CD4-positive, CD25-positive, alpha-beta regulatory T cell (primary cell): ENCODE measurements at regions not wholly inside any gene's neighbourhood (a gene's known extent, or its start where the extent isn't known, plus 50 kb on each side); places are given as distances from the start of the nearest gene placed in this dataset.
"Not testable (repeated sequence)": the region's sequence is repeated elsewhere in the genome, so short reads cannot be mapped to it uniquely, and the experiment has no call there.

Experiments used
- ATAC-seq, 2 donors: fragments of 150-1000 bp; cut with Tn5 transposase; one replicate each; pipeline ENCODE4 v1.10.0; 2021; ENCODE audit warnings: low read depth in 2 of 2, moderate number of reproducible peaks in 2 of 2, moderate library complexity in 1 of 2
- DNase-seq, 3 donors: peaks; one replicate each; pipeline versions ENCODE4 v3.0.0 to v3.0.0-alpha.2; 2012 to 2022; ENCODE audit warnings: mixed read lengths in 1 of 3
- H3K27ac ChIP-seq: one replicate; pipeline ENCODE4 v1.7.0; 2013; ENCODE audit warnings: mild to moderate bottlenecking, low read length; ENCODE audit not compliant: insufficient read depth, poor library complexity, severe bottlenecking
- H3K27me3 ChIP-seq: one replicate; pipeline ENCODE4 v1.7.0; 2013; ENCODE audit warnings: low read length; ENCODE audit not compliant: control insufficient read depth, insufficient read depth
- H3K36me3 ChIP-seq: one replicate; pipeline ENCODE4 v1.7.0; 2013; ENCODE audit warnings: mild to moderate bottlenecking, low read length, moderate library complexity; ENCODE audit not compliant: control insufficient read depth, insufficient read depth
- H3K4me1 ChIP-seq: 2 replicates; pipeline ENCODE4 v1.7.0; 2013; ENCODE audit warnings: mild to moderate bottlenecking, low read length; ENCODE audit not compliant: insufficient read depth, control insufficient read depth, poor library complexity, severe bottlenecking
- H3K4me3 ChIP-seq: one replicate; pipeline ENCODE4 v1.7.0; 2013; ENCODE audit warnings: low read depth, mild to moderate bottlenecking, low read length, moderate library complexity
- H3K9me3 ChIP-seq, 2 experiments: 1 replicate in 1 of 2; 2 replicates in 1 of 2; pipeline ENCODE4 v1.7.0; 2013; ENCODE audit warnings: low read length in 2 of 2, mild to moderate bottlenecking in 1 of 2, moderate library complexity in 1 of 2; ENCODE audit not compliant: control insufficient read depth in 2 of 2
- H3K27ac Mint-ChIP-seq, 3 donors: one replicate each; pipeline ENCODE4 v1.8.0; 2020 to 2022; ENCODE audit warnings: mild to moderate bottlenecking in 3 of 3, mixed read lengths in 3 of 3, moderate library complexity in 2 of 3
- H3K27me3 Mint-ChIP-seq: one replicate; pipeline ENCODE4 v1.8.0; 2022; ENCODE audit warnings: mild to moderate bottlenecking, mixed read lengths
- H3K36me3 Mint-ChIP-seq: one replicate; pipeline ENCODE4 v1.8.0; 2020; ENCODE audit warnings: mixed read lengths
- H3K4me1 Mint-ChIP-seq, 4 donors: one replicate each; pipeline ENCODE4 v1.8.0; 2020 to 2022; ENCODE audit warnings: mixed read lengths in 4 of 4, mild to moderate bottlenecking in 1 of 4
- H3K4me3 Mint-ChIP-seq, 4 donors: one replicate each; pipeline ENCODE4 v1.8.0; 2020 to 2022; ENCODE audit warnings: mild to moderate bottlenecking in 4 of 4, mixed read lengths in 4 of 4, moderate library complexity in 3 of 4
- H3K9me3 Mint-ChIP-seq, 7 donors: one replicate each; pipeline ENCODE4 v1.8.0; 2020 to 2022; ENCODE audit warnings: mixed read lengths in 7 of 7, mild to moderate bottlenecking in 3 of 7, moderate library complexity in 2 of 7

DNA sequence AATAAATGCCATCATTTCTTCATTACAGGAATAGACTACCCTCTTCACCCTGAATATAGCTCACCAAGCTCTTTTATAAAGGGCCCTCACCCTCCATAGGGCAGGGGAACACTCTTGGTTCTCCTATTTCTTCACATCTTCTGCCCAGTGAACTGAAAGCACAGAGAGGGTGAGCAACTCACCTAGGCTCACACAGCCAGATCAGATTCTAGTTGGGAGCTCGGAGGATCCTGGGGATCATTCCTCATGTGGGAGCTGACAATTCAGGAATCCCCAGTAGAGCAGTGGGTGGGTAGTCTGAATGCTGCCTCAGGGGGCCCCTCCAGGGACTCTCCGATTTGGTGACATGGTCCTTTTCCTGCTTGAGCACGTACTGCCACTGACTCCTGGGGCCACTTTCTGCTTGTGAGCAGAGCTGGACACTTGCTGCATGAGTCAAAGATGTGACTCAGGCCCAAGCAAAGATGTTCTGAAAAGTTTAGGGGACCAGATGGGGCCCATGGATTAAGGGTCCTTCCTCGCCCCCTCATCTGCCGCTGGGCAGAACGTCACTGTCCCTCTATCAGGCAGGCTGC is 63.7 kb upstream of the WNT4 start:
- Mint-ChIP-seq H3K4me3 (no peak overlapping the region), H3K9me3 (peaks cover 0 to 6% (median 0%) of the 10 kb centered on the region in 7 donors), H3K27me3 (peaks cover 47% of the 10 kb centered on the region), H3K27ac (no peak overlapping the region), H3K36me3 (no peaks in the 10 kb centered on the region), H3K4me1 (peaks cover 0 to 2% (median 0%) of the 10 kb centered on the region in 4 donors)
- Histone ChIP-seq H3K4me3 (no peak overlapping the region), H3K9me3 (no peaks in the 10 kb centered on the region), H3K27me3 (no peaks in the 10 kb centered on the region), H3K4me1 (no peaks in the 10 kb centered on the region), H3K27ac (no peak overlapping the region), H3K36me3 (no peaks in the 10 kb centered on the region)
- no peak for ATAC-seq
- no peak for DNase-seq

DNA sequence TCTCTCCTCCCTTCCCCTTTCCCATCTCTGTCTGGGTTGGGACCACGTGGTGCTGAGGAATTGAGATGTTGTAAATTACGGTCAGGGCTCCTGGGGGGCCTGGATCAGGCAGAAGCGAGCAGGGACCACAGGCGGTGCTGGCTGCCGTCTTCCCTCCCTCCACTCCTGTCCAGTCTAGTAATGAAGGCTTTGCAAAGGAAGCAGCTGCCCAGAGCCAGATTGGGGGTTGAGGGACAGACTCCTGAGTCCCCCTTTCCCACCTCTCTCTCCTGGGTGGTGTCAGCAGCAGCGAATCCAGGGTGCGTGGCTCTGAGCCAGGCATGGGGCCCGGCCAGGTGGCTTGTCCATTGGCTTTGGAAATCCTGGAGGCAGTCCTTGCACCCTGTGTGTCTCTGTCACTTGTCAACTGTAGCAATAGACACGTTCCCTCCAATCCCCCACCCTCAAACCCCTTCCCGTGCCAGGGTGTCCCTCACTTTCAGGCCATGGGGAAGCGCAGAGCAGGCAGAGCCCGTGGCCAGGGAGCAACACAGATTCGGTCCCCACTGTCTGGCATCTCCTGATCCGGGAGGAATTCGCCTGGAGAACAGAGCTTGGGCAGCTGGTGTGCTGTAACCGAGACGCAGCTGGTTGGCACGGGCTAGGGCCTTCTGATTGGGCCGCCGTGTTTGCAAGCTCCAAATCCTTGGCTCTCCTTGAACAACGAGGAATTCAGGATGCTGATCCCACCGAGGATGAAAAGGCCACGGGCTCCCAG is 64.8 kb upstream of the WNT4 start:
- H3K36me3 ChIP-seq = no peaks in the 10 kb centered on the region
- peaks cover 0 to 6% (median 0%) of the 10 kb centered on the region in 7 donors for H3K9me3 Mint-ChIP-seq
- no peaks in the 10 kb centered on the region for H3K36me3 Mint-ChIP-seq
- H3K4me3 ChIP-seq = no peak overlapping the region
- no peaks in the 10 kb centered on the region for H3K27me3 ChIP-seq
- H3K27ac ChIP-seq = no peak overlapping the region
- H3K4me1 Mint-ChIP-seq = peaks cover 0 to 2% (median 0%) of the 10 kb centered on the region in 4 donors
- no peaks in the 10 kb centered on the region for H3K4me1 ChIP-seq
- peaks cover 57% of the 10 kb centered on the region for H3K27me3 Mint-ChIP-seq
- no peak overlapping the region for H3K27ac Mint-ChIP-seq
- no peak for DNase-seq
- no peak overlapping the region for H3K4me3 Mint-ChIP-seq
- H3K9me3 ChIP-seq = no peaks in the 10 kb centered on the region
- no peak for ATAC-seq

DNA sequence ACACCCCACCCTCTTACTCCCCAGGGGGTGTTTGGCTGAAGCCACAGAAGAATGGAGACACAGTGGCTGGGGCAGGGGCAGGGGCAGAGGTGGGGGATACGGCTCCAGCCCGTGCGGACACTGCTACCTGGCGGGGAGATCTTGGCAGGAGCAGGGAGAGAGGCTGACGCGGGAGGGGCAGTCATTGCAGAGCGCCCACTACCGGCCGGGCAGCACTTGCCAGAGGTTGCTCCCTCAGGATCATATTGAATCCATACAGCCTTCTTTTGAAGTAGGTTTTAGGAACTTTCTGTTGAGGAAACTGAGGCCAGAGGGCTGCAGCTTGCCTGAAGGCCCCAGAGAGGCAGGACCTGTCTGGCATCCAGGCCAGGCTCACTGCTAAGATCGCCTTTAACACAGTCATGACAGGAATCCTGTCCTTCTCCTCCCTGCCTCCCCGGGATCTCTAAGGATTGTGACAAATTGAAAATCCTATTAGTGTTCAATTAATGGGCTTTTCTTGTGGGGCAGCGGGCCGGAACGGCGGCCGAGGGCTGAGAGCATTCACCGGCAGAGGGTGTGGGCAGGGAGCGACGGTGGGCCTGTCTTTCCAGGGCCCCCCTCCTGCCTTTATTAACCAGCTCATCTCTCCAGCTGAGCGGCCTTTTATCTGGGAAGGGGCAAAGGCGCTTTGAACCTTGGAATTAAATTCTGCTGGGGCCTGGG is 65.5 kb upstream of the WNT4 start:
- DNase-seq = no peak
- peaks cover 0 to 2% (median 0%) of the 10 kb centered on the region in 4 donors for H3K4me1 Mint-ChIP-seq
- Histone ChIP-seq H3K4me3 (no peak overlapping the region), H3K36me3 (no peaks in the 10 kb centered on the region), H3K27me3 (no peaks in the 10 kb centered on the region), H3K27ac (no peak overlapping the region), H3K9me3 (no peaks in the 10 kb centered on the region), H3K4me1 (no peaks in the 10 kb centered on the region)
- peaks cover 0 to 6% (median 0%) of the 10 kb centered on the region in 7 donors for H3K9me3 Mint-ChIP-seq
- no peak for ATAC-seq
- no peak overlapping the region for H3K27ac Mint-ChIP-seq
- peaks cover 53% of the 10 kb centered on the region for H3K27me3 Mint-ChIP-seq
- no peaks in the 10 kb centered on the region for H3K36me3 Mint-ChIP-seq
- no peak overlapping the region for H3K4me3 Mint-ChIP-seq

DNA sequence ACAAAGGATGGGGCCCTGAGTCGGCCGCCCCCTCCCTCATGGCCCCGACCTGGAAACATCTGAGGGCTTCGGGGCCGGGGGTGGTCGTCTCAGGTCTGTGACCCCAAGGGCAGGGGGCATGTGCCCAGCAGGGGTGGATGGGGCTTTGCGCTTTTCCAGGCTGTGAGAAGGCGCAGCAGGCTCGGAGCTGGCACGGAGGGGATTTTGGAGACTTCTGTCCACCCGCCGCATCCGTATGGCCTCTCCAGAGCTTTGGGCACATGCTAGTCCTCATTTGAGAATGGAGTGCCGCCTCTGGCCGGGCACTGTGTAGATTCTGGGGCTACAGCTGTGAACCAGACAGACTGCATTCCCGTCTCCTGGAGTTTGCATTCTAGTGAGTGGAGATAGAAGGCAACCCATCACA is 66.1 kb upstream of the WNT4 start:
- H3K27ac Mint-ChIP-seq = no peak overlapping the region
- Histone ChIP-seq H3K4me1 (no peaks in the 10 kb centered on the region), H3K27ac (no peak overlapping the region), H3K4me3 (no peak overlapping the region), H3K27me3 (no peaks in the 10 kb centered on the region), H3K36me3 (no peaks in the 10 kb centered on the region), H3K9me3 (no peaks in the 10 kb centered on the region)
- no peak overlapping the region for H3K4me3 Mint-ChIP-seq
- ATAC-seq = no peak
- DNase-seq = no peak
- peaks cover 0 to 2% (median 0%) of the 10 kb centered on the region in 7 donors for H3K9me3 Mint-ChIP-seq
- H3K36me3 Mint-ChIP-seq = no peaks in the 10 kb centered on the region
- H3K27me3 Mint-ChIP-seq = peaks cover 58% of the 10 kb centered on the region
- H3K4me1 Mint-ChIP-seq = peaks cover 0 to 2% (median 0%) of the 10 kb centered on the region in 4 donors

DNA sequence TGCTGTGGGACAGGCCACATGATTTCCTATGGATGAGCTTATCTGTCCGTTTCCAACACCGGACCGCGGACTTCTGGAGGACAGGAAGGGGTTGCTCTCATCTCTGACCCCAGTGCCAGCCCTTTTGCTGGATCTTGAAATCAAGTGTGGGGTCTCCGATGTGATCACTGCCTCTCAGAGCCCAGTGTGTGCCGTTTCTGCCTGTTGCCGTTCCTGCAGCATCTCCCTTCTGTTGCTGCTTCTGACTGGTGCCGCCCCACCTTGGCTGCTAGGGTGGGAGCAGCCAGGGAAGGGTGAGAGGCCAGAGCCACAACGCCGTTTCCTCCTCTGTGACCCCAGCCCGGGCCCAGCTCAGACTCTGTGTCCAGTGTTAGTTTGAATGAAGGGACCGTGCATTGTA is 67.3 kb upstream of the WNT4 start:
- Histone ChIP-seq H3K27ac (no peak overlapping the region), H3K4me3 (no peak overlapping the region), H3K27me3 (no peaks in the 10 kb centered on the region), H3K9me3 (no peaks in the 10 kb centered on the region), H3K4me1 (no peaks in the 10 kb centered on the region), H3K36me3 (no peaks in the 10 kb centered on the region)
- H3K27me3 Mint-ChIP-seq = peaks cover 68% of the 10 kb centered on the region
- H3K4me3 Mint-ChIP-seq = no peak overlapping the region
- no peaks in the 10 kb centered on the region for H3K36me3 Mint-ChIP-seq
- H3K4me1 Mint-ChIP-seq = peaks cover 0 to 2% (median 0%) of the 10 kb centered on the region in 4 donors
- no peak overlapping the region for H3K27ac Mint-ChIP-seq
- DNase-seq (no peak), ATAC-seq (no peak)
- peaks cover 0 to 2% (median 0%) of the 10 kb centered on the region in 7 donors for H3K9me3 Mint-ChIP-seq

DNA sequence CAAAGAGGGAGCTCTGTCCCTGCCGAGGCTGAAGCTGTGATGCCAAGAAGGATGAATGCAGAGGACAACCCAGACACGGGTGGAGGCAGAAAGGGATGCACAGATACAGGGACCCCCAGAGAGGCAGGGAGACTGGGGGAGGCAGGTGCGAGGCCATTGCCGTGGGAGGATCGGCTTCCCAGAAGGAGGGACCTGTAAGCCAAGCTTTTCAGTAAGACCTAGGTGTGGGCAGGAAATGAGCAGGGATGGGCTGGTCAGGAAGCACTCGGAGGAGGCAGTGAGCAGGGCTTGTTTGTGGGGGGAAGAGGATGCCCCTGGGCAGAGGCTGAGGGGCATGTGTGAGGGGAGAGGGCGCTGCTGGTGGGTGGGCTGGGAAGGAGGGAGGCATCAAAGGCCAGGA is 67.7 kb upstream of the WNT4 start:
- H3K9me3 ChIP-seq = no peaks in the 10 kb centered on the region
- Mint-ChIP-seq H3K4me3 (no peak overlapping the region), H3K27ac (no peak overlapping the region), H3K27me3 (peaks cover 72% of the 10 kb centered on the region), H3K4me1 (peaks cover 0 to 2% (median 0%) of the 10 kb centered on the region in 4 donors), H3K36me3 (no peaks in the 10 kb centered on the region), H3K9me3 (peaks cover 0 to 2% (median 0%) of the 10 kb centered on the region in 7 donors)
- no peak overlapping the region for H3K4me3 ChIP-seq
- DNase-seq (no peak), ATAC-seq (no peak)
- H3K36me3 ChIP-seq = no peaks in the 10 kb centered on the region
- H3K27me3 ChIP-seq = no peaks in the 10 kb centered on the region
- H3K4me1 ChIP-seq = no peaks in the 10 kb centered on the region
- H3K27ac ChIP-seq = no peak overlapping the region

DNA sequence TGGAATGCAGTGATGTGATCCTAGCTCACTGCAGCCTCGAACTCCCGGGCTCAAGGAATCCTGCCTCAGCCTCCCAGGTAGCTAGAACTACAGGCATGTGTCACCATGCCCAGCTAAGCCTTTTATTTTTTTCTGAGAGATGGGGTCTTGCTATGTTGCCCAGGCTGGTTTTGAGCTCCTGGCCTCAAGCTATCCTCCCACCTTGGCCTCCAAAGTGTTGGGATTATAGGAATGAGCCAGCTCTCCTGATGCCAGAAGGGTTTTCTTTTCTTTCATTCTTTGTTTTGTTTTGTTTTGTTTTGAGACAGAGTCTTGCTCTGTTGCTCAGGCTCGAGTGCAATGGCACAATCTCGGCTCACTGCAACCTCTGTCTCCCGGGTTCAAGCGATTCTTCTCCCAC is 68.6 kb upstream of the WNT4 start:
- H3K9me3 Mint-ChIP-seq, H3K4me1 Mint-ChIP-seq, H3K36me3 ChIP-seq, H3K9me3 ChIP-seq, H3K4me1 ChIP-seq, DNase-seq, H3K27me3 ChIP-seq, H3K27ac ChIP-seq, H3K4me3 ChIP-seq, H3K4me3 Mint-ChIP-seq, H3K36me3 Mint-ChIP-seq, H3K27ac Mint-ChIP-seq, ATAC-seq: not testable (repeated sequence)
- H3K27me3 Mint-ChIP-seq = peaks cover 77% of the 10 kb centered on the region
